GM19463 (cell line): ENCODE measurements at regions not wholly inside any gene's neighbourhood (a gene's known extent, or its start where the extent isn't known, plus 50 kb on each side); places are given as distances from the start of the nearest gene placed in this dataset.
"Not testable (repeated sequence)": the region's sequence is repeated elsewhere in the genome, so short reads cannot be mapped to it uniquely, and the experiment has no call there.

Source experiments
- ATAC-seq: cut with Tn5 transposase; IDR thresholded peaks from one replicate; pipeline ENCODE4 v1.9.1; 2021; ENCODE audit warnings: mild to moderate bottlenecking, moderate library complexity; ENCODE audit not compliant: unreplicated experiment

GRCh38 chr2:83808878-83809277, 650.2 kb downstream of the SUCLG1 start:
- ATAC-seq = no peak

- ATAC-seq = no peak
Measured at GRCh38 chr2:83802604-83803003, 656.5 kb downstream of the SUCLG1 start.

GRCh38 chr2:83795777-83796176, 663.3 kb downstream of the SUCLG1 start:
- no peak for ATAC-seq

- ATAC-seq = not testable (repeated sequence)
Measured at GRCh38 chr2:83790467-83790866, 668.6 kb downstream of the SUCLG1 start.

- not testable (repeated sequence) for ATAC-seq
Measured at GRCh38 chr2:83789674-83790073, 669.4 kb downstream of the SUCLG1 start.

- ATAC-seq = not testable (repeated sequence)
Measured at GRCh38 chr2:83788938-83789566, 670.0 kb downstream of the SUCLG1 start.

- no peak for ATAC-seq
Measured at GRCh38 chr2:83787189-83787588, 671.9 kb downstream of the SUCLG1 start.

- ATAC-seq = no peak
Measured at GRCh38 chr2:83786140-83786539, 672.9 kb downstream of the SUCLG1 start.

- no peak for ATAC-seq
Measured at GRCh38 chr2:83784947-83785346, 674.1 kb downstream of the SUCLG1 start.

GRCh38 chr2:83784315-83784714, 674.8 kb downstream of the SUCLG1 start:
- no peak for ATAC-seq

GRCh38 chr2:83782122-83782521, 677.0 kb downstream of the SUCLG1 start:
- no peak for ATAC-seq

- ATAC-seq = no peak
Measured at GRCh38 chr2:83764447-83765005, 694.6 kb downstream of the SUCLG1 start.

GRCh38 chr2:83757329-83757728, 701.8 kb downstream of the SUCLG1 start:
- no peak for ATAC-seq

GRCh38 chr2:83756219-83756618, 702.9 kb downstream of the SUCLG1 start:
- no peak for ATAC-seq

- ATAC-seq = no peak
Measured at GRCh38 chr2:83747141-83747540, 711.9 kb downstream of the SUCLG1 start.

- no peak for ATAC-seq
Measured at GRCh38 chr2:83744855-83745254, 714.2 kb downstream of the SUCLG1 start.

GRCh38 chr2:83742117-83742782, 716.8 kb downstream of the SUCLG1 start:
- no peak for ATAC-seq

- ATAC-seq = no peak
Measured at GRCh38 chr2:83730223-83730622, 728.9 kb downstream of the SUCLG1 start.

GRCh38 chr2:83725735-83726134, 733.3 kb downstream of the SUCLG1 start:
- ATAC-seq = no peak

- no peak for ATAC-seq
Measured at GRCh38 chr2:83705146-83705545, 753.9 kb downstream of the SUCLG1 start.

- ATAC-seq = no peak
Measured at GRCh38 chr2:83703598-83703997, 755.5 kb downstream of the SUCLG1 start.

- no peak for ATAC-seq
Measured at GRCh38 chr2:83696838-83697237, 762.2 kb downstream of the SUCLG1 start.
